Omental fat pad (tissue), 3 donors: ENCODE measurements at regions not wholly inside any gene's neighbourhood (a gene's known extent, or its start where the extent isn't known, plus 50 kb on each side); places are given as distances from the start of the nearest gene placed in this dataset.
"Not testable (repeated sequence)": the region's sequence is repeated elsewhere in the genome, so short reads cannot be mapped to it uniquely, and the experiment has no call there.

Experiments
- ATAC-seq: fragments of 150-250 bp; one replicate; pipeline ENCODE4 v1.9.1; 2016; ENCODE audit warnings: mild to moderate bottlenecking, moderate library complexity; ENCODE audit not compliant: low FRiP score
- DNase-seq: peaks from one replicate; pipeline ENCODE4 v3.0.0-alpha.2; 2019; ENCODE audit warnings: low spot score
- TF ChIP-seq, protein P1 (sequence below), 3 donors: fragments of 450-650 bp; IDR thresholded peaks; one replicate each; pipeline ENCODE4 v1.5.1; 2016 to 2017; ENCODE audit warnings: antibody characterized with exemption in 3 of 3, mild to moderate bottlenecking in 3 of 3, moderate library complexity in 2 of 3

DNA sequence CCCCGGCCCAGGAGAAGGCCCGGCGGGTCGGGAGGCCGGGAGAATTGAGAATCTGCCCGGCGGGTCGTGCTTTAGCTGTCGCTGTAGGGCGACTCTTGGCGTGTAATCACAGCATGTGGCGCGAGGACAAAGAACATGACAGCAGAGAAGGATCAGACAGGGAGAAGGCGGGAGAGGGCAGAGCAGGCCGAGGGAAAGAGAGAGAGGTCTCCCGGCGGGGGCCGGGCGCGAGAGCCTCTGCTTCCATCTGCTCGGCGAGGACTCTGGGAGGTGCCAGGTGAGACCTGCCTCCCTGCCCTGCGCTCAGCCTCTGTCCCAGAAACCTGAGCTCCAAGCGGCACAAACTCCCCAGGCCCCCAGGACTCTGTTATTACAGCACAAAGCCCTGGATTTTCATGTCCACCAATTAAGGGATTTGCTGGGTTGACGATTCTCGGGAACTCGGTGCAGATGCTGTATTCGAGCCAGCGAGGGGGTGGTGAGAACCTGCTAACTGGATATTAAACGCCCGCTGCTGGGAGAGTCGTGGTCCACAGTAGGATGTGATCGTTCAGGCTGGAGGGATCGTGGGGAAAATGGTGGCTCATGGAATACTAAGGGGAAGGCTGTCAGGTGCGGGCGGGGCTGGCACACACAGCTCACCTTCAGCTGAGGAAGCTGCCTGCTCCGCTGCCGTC is 172.0 kb upstream of the CIBAR2 start:
- TF ChIP-seq, protein P1, sequence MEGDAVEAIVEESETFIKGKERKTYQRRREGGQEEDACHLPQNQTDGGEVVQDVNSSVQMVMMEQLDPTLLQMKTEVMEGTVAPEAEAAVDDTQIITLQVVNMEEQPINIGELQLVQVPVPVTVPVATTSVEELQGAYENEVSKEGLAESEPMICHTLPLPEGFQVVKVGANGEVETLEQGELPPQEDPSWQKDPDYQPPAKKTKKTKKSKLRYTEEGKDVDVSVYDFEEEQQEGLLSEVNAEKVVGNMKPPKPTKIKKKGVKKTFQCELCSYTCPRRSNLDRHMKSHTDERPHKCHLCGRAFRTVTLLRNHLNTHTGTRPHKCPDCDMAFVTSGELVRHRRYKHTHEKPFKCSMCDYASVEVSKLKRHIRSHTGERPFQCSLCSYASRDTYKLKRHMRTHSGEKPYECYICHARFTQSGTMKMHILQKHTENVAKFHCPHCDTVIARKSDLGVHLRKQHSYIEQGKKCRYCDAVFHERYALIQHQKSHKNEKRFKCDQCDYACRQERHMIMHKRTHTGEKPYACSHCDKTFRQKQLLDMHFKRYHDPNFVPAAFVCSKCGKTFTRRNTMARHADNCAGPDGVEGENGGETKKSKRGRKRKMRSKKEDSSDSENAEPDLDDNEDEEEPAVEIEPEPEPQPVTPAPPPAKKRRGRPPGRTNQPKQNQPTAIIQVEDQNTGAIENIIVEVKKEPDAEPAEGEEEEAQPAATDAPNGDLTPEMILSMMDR (IDR thresholded peaks at IDR 0.05): no peak
- no peak for ATAC-seq
- no peak for DNase-seq

DNA sequence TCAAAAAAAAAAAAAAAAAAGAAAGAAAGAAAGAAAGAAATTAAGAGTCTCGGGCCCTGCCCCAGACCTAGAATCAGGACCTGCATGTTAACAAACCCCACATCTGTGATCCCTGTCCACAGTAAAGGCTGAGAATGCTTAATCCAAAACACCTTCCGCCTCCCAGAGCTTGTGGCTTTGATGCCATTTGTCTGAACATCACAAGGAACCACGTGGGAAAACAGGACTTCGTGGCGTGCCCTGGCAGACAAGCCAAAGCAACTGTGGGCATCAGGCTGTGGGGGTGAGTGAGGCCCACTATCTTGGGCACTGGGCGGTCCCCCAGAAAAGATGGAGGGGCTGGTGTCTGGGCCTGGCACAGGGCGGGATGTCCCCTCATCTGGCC is 173.4 kb upstream of the CIBAR2 start:
- no peak for ATAC-seq
- DNase-seq: no peak
- TF ChIP-seq, protein P1 (IDR thresholded peaks at IDR 0.05): no peak

DNA sequence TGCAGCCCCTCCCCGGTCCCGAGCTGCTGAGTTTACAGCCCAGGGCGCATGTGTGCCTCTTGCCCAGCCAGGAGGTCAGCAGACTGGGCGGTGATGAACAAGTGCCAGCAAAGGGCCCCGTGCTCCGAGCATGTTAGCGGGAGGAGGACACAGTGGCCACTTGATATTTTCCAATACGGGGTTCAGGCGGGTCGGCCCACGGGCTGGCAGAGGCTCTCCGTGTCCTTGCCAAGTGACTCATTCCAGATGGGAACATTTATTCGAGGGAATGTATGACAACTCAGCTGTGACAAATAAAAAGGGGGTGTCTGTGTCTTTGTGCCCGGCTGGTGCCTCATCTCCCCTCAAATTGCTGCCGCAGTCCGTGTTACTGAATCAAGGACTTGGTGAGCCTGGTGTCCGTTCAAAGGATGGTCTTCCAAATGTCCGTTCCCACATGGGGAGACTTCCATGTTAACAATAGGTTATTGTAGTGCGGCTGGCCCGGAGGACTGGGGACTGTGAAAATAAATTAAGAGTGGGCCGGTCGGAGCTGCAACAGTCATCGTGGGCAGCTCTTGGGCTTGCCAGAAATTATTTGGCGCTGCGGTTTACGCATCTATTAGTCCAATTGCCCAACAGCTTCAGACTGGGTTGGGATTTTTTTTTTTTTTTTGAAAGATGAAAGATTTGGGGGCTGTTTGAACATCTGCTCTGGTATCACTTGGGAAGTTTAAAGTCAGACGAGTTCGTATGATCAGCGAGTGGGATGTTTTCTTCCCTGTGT is 174.0 kb upstream of the CIBAR2 start:
- ATAC-seq: no peak
- TF ChIP-seq, protein P1 (IDR thresholded peaks at IDR 0.05): no peak
- no peak for DNase-seq

DNA sequence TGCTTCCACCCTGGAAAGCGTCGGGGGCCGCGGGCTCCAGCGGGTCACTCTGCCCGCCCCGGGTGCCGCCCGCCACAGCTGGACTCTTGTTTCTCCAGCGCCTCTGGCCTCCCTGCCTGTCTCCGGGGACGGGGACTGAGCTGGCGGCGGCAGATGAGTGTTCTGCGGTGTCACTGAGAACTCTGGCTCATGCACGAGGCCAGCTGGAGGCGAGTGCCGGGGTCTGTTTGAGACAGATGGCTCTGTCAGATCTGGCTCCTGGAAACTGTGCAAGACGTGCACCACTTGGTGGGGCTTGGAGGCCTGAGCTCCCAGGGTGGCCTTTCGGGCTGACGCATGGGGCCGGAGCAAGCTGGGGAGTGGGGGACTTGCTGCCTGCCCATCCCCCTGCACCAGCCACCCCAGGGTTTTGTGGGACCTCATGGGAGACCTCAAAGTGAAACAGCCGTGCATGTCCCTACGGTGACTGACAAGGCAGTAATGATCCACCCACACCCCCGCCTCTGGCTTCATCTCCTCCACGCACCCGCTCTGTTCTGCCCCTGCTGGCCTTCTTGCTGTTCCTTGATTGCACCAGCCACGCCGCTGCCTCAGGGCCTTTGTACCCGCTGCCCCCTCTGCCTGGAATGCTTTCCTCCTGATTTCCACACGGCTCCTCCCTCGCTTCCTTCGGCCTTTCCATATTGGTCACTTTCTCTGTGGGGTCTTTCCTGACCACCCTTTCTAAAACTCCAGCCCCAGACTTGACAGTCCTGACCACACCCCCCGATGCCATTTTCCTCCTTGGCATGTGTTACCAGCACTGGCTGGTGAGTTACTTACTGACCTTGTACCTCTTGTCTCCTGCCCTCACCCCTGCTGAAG is 174.9 kb upstream of the CIBAR2 start:
- ATAC-seq (no peak), DNase-seq (no peak)
- TF ChIP-seq, protein P1 (IDR thresholded peaks at IDR 0.05): no peak

DNA sequence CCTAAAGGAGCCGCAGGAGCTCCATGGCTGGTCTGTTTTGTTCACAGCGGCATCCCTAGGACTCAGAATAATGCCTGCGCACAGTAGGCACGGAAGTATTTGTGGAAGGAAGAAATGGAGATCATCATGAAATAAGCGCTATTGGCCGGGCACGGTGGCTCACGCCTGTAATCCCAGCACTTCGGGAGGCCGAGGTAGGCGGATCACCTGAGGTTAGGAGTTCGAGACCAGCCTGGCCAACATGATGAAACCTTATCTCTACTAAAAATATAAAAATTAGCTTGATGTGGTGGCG is 175.5 kb upstream of the CIBAR2 start:
- DNase-seq, ATAC-seq: not testable (repeated sequence)

DNA sequence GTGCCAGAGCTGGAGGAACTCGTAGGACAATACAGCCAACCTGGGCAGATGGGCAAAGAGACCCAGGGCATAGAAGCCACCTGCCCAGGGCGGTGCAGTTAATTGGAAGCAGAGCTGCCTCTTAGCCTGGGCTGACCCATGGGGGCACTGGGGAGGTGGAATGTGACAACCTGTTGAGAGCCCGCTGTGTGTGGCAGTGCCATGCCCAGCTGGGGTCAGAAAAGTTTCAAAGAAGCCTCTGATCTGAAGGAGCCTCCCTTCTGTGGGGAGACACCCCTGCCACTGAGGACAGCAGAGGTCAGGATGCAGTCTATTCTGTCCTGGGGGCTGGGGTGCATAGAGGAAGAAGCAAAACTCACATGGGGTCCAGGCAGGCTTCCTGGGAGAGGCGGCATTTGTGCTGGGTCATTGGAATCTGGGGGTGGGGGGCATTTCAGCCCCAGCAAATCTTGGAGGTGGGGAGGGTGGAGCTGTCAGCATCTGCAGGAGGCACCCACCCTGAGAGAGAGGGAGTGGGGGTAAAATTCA is 176.1 kb upstream of the CIBAR2 start:
- no peak for ATAC-seq
- TF ChIP-seq, protein P1 (IDR thresholded peaks at IDR 0.05): no peak
- DNase-seq: no peak
